Endothelial cell of umbilical vein (primary cell): ENCODE measurements at regions not wholly inside any gene's neighbourhood (a gene's known extent, or its start where the extent isn't known, plus 50 kb on each side); places are given as distances from the start of the nearest gene placed in this dataset.

Source experiments
- BruUV-seq: library from RNA; stranded (reverse); fragments of 400-500 nt; replicated peaks from 2 replicates; lab custom pipeline; 2021; lab: Mats Ljungman, UMichigan
- CTCF ChIA-PET: fragments of 300-600, 350-600 bp; sonication (Branson Sonifier 250); formaldehyde crosslinking; loops from one replicate; lab custom pipeline; 2021; ENCODE audit warnings: antibody characterized with exemption, inconsistent platforms; lab: Charles Lee
- POLR2A ChIA-PET: fragments of 300-600, 350-600 bp; sonication (Branson Sonifier 250); formaldehyde crosslinking; loops from one replicate; lab custom pipeline; 2021; ENCODE audit warnings: antibody characterized with exemption, inconsistent platforms; lab: Charles Lee
- DNase-seq: peaks from one replicate; pipeline ENCODE4 v3.0.0-alpha.2; 2011; ENCODE audit warnings: low read depth, low spot score
- FAIRE-seq: peaks from 2 replicates; lab custom pipeline; 2011; peaks lifted over from hg19 to GRCh38; lab: Jason Lieb, UNC
- H2AFZ ChIP-seq: 2 replicates; pipeline ENCODE4 v1.6.0; 2012; ENCODE audit warnings: low read depth, low read length, control low read depth, inconsistent platforms
- H3K27ac ChIP-seq: 2 replicates; pipeline ENCODE4 v1.5.1; 2011; ENCODE audit warnings: low read depth, mild to moderate bottlenecking, control low read depth, low read length, moderate library complexity; ENCODE audit not compliant: insufficient read depth
- H3K27me3 ChIP-seq, 2 experiments: 2 replicates each; pipeline versions ENCODE4 v1.6.0 to v1.6.1; 2011; ENCODE audit warnings: low read length in 2 of 2, mixed read lengths in 1 of 2; ENCODE audit not compliant: control insufficient read depth in 2 of 2, insufficient read depth in 2 of 2
- H3K36me3 ChIP-seq, 2 experiments: 2 replicates in 1 of 2; 3 replicates in 1 of 2; pipeline ENCODE4 v1.5.1; 2011; ENCODE audit warnings: low read length in 2 of 2, mild to moderate bottlenecking in 1 of 2, moderate library complexity in 1 of 2; ENCODE audit not compliant: control insufficient read depth in 2 of 2, insufficient read depth in 2 of 2; ENCODE audit errors: extremely low read depth in 1 of 2
- H3K4me1 ChIP-seq: 3 replicates; pipeline ENCODE4 v1.5.1; 2011; ENCODE audit warnings: mild to moderate bottlenecking, low read length; ENCODE audit not compliant: control insufficient read depth, insufficient read depth; ENCODE audit errors: extremely low read depth
- H3K4me2 ChIP-seq: 2 replicates; pipeline ENCODE4 v1.6.1; 2011; ENCODE audit warnings: low read length, control low read depth, mixed read lengths; ENCODE audit not compliant: insufficient read depth
- H3K4me3 ChIP-seq, 3 experiments: fragments of 200-600 bp in 1 of 3; sonication (generic), shearing (Covaris generic) in 1 of 3; replicated peaks in 1 of 3; 2 replicates each; pipeline ENCODE4 v1.5.1; 2011 to 2016; ENCODE audit warnings: control low read depth in 3 of 3, low read length in 3 of 3, mild to moderate bottlenecking in 2 of 3, inconsistent platforms in 1 of 3, low read depth in 1 of 3, moderate library complexity in 1 of 3; ENCODE audit not compliant: insufficient read depth in 1 of 3
- H3K79me2 ChIP-seq: 2 replicates; pipeline ENCODE4 v1.6.0; 2012; ENCODE audit warnings: low read length, inconsistent platforms; ENCODE audit not compliant: control insufficient read depth, insufficient read depth
- H3K9ac ChIP-seq: replicated peaks from 2 replicates; pipeline ENCODE3; 2011; ENCODE audit warnings: low read length, control low read depth; ENCODE audit not compliant: insufficient read depth; ENCODE audit errors: extremely low read depth
- H3K9me1 ChIP-seq: replicated peaks from 3 replicates; pipeline ENCODE4 v1.6.0; 2011; ENCODE audit warnings: mild to moderate bottlenecking, low read length; ENCODE audit not compliant: control insufficient read depth, insufficient read depth; ENCODE audit errors: extremely low read depth
- H3K9me3 ChIP-seq: replicated peaks from 2 replicates; pipeline ENCODE4 v1.5.1; 2012; ENCODE audit warnings: low read length, inconsistent platforms; ENCODE audit not compliant: control insufficient read depth, insufficient read depth
- H4K20me1 ChIP-seq: replicated peaks from 2 replicates; pipeline ENCODE3; 2011; ENCODE audit warnings: mild to moderate bottlenecking, low read length; ENCODE audit not compliant: control insufficient read depth, insufficient read depth; ENCODE audit errors: extremely low read depth
- EZH2 ChIP-seq: IDR thresholded peaks from 2 replicates; pipeline ENCODE4 v1.6.1; 2012; ENCODE audit warnings: borderline replicate concordance, low read depth, mild to moderate bottlenecking, moderate library complexity, low read length, inconsistent platforms; ENCODE audit not compliant: severe bottlenecking
- FOS ChIP-seq: IDR thresholded peaks from 2 replicates; pipeline ENCODE4 v1.6.1; 2011; ENCODE audit warnings: mild to moderate bottlenecking, low read length, moderate library complexity, borderline replicate concordance; ENCODE audit not compliant: insufficient read depth
- JUN ChIP-seq: IDR thresholded peaks from 2 replicates; pipeline ENCODE4 v1.6.1; 2011; ENCODE audit warnings: borderline replicate concordance, low read depth; ENCODE audit not compliant: insufficient read length, insufficient read depth
- dilution Hi-C: fragments of 300-500 bp; cut with MboI; formaldehyde crosslinking; loops from one replicate; pipeline ENCODE4 v1.15.0; 2019; ENCODE audit warnings: low sequenced_read_pairs; ENCODE audit not compliant: extremely low pct_ligation_motif_present
- intact Hi-C: fragments of 100-400 bp; cut with micrococcal nuclease; formaldehyde crosslinking; loops from one replicate; pipeline ENCODE4 v1.10.0; 2022

- DNase-seq: no peak
- Histone ChIP-seq H3K4me1 (peaks cover 11% of the 10 kb centered on the region), H3K4me3 (no peak overlapping the region), H2AFZ (no peak overlapping the region), H3K9me1 (no peaks in the 10 kb centered on the region), H4K20me1 (no peaks in the 10 kb centered on the region), H3K79me2 (no peaks in the 10 kb centered on the region), H3K36me3 (no peaks in the 10 kb centered on the region), H3K9ac (no peak overlapping the region), H3K27me3 (peaks cover 5 to 12% of the 10 kb centered on the region in 2 experiments), H3K4me2 (no peak overlapping the region), H3K27ac (no peak overlapping the region), H3K9me3 (no peaks in the 10 kb centered on the region)
- intact Hi-C loops (no loop called here), dilution Hi-C loops (no loop called here)
- no TSS peak for BruUV-seq
- TF ChIP-seq EZH2: no peak
- TF ChIP-seq FOS: no peak
- POLR2A ChIA-PET: no interaction called here
- FAIRE-seq: no peak
- CTCF ChIA-PET: interaction anchor here (0.8 to 1.7 kb wide), 2 partner anchors 10 to 14 kb away, joined by 3 read pairs; no protein-coding TSS in a partner anchor
These were observed 129.7 kb upstream of the SIX2 start for GRCh38 chr2:45138904-45139303.

DNA sequence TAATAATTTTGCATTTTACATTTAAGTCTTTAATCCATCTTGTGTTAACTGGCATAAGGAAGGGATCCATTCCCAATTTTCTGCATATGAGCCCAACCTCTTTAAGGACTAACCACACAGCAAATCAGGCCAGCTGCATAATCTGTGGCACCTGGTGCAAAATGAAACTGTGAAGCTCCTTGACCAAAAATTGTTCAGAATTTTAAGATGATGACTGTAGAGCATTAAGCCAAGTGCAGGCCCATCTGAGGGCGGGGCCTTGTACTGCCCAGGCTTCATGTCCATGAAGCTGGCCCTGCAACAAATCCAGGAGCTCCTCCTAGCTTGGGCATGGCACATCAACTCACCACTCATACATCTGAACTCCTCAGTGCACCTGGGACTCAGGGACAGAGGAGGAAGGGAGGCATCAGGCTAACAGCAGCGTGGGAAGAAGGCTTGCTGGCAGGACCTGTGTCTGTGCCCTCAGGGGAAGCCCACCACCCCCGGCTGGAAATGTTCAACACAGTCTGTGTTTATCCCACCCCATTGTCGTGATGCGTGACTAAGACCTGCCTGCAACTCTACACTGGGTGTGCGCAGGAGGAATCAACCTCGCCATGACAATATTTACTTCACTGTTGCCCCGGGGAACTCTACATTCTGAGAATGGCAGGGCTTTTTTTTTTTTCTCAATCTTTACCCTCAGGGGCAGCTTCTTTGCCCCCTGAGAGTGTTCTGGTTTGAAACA, 128.9 kb upstream of the SIX2 start:
- Histone ChIP-seq H3K4me2 (no peak overlapping the region), H3K4me1 (peaks cover 11% of the 10 kb centered on the region), H2AFZ (no peak overlapping the region), H3K4me3 (no peak overlapping the region), H3K36me3 (no peaks in the 10 kb centered on the region), H3K27me3 (peaks cover 2 to 4% of the 10 kb centered on the region in 2 experiments), H3K9me3 (no peaks in the 10 kb centered on the region), H3K27ac (no peak overlapping the region), H4K20me1 (no peaks in the 10 kb centered on the region), H3K9ac (no peak overlapping the region), H3K79me2 (no peaks in the 10 kb centered on the region), H3K9me1 (no peaks in the 10 kb centered on the region)
- no peak for TF ChIP-seq JUN
- DNase-seq (no peak), FAIRE-seq (no peak)
- no TSS peak for BruUV-seq
- intact Hi-C loops (no loop called here), dilution Hi-C loops (no loop called here)
- CTCF ChIA-PET: interaction anchor here (1.7 kb wide), 1 partner anchor 14 kb away, joined by 3 read pairs; no protein-coding TSS in a partner anchor
- POLR2A ChIA-PET: no interaction called here
